Mucosa of rectum (tissue), 2 donors: ENCODE measurements at regions not wholly inside any gene's neighbourhood (a gene's known extent, or its start where the extent isn't known, plus 50 kb on each side); places are given as distances from the start of the nearest gene placed in this dataset.

ENCODE experiments used
- H3K27ac ChIP-seq, 2 donors: one replicate each; pipeline ENCODE4 v1.7.0; 2013; ENCODE audit warnings: inconsistent platforms in 2 of 2, low read depth in 2 of 2, low read length in 2 of 2
- H3K27me3 ChIP-seq, 2 donors: one replicate each; pipeline ENCODE4 v1.7.0; 2013; ENCODE audit warnings: low read length in 2 of 2; ENCODE audit not compliant: control insufficient read depth in 2 of 2, insufficient read depth in 2 of 2
- H3K36me3 ChIP-seq, 2 donors: one replicate each; pipeline ENCODE4 v1.7.0; 2013; ENCODE audit warnings: low read length in 2 of 2; ENCODE audit not compliant: control insufficient read depth in 2 of 2, insufficient read depth in 2 of 2
- H3K4me1 ChIP-seq, 2 donors: one replicate each; pipeline ENCODE4 v1.7.0; 2013; ENCODE audit warnings: low read length in 2 of 2, mild to moderate bottlenecking in 1 of 2; ENCODE audit not compliant: control insufficient read depth in 2 of 2, insufficient read depth in 2 of 2
- H3K4me3 ChIP-seq, 2 donors: one replicate each; pipeline ENCODE4 v1.7.0; 2013; ENCODE audit warnings: low read length in 2 of 2
- H3K9ac ChIP-seq, 2 donors: one replicate each; pipeline ENCODE4 v1.7.0; 2013; ENCODE audit warnings: low read length in 2 of 2, low read depth in 1 of 2, mild to moderate bottlenecking in 1 of 2
- H3K9me3 ChIP-seq, 2 donors: one replicate each; pipeline ENCODE4 v1.7.0; 2013; ENCODE audit warnings: low read length in 2 of 2; ENCODE audit not compliant: control insufficient read depth in 2 of 2
- donor health status: healthy.
- donor health status: Normal muscosa, but diverticular disease.

GRCh38 chr15:77825546-77825945 is 192.8 kb upstream of the LINGO1 start:
- H3K27ac ChIP-seq = no peak overlapping the region
- no peaks in the 10 kb centered on the region for H3K4me1 ChIP-seq
- peaks cover 14 to 15% of the 10 kb centered on the region in 2 donors for H3K27me3 ChIP-seq
- H3K9ac ChIP-seq = no peak overlapping the region
- H3K4me3 ChIP-seq = no peak overlapping the region
- no peaks in the 10 kb centered on the region for H3K9me3 ChIP-seq
- no peaks in the 10 kb centered on the region for H3K36me3 ChIP-seq

- no peak overlapping the region for H3K27ac ChIP-seq
Observed at GRCh38 chr15:77825252-77825542, 192.5 kb upstream of the LINGO1 start.

DNA sequence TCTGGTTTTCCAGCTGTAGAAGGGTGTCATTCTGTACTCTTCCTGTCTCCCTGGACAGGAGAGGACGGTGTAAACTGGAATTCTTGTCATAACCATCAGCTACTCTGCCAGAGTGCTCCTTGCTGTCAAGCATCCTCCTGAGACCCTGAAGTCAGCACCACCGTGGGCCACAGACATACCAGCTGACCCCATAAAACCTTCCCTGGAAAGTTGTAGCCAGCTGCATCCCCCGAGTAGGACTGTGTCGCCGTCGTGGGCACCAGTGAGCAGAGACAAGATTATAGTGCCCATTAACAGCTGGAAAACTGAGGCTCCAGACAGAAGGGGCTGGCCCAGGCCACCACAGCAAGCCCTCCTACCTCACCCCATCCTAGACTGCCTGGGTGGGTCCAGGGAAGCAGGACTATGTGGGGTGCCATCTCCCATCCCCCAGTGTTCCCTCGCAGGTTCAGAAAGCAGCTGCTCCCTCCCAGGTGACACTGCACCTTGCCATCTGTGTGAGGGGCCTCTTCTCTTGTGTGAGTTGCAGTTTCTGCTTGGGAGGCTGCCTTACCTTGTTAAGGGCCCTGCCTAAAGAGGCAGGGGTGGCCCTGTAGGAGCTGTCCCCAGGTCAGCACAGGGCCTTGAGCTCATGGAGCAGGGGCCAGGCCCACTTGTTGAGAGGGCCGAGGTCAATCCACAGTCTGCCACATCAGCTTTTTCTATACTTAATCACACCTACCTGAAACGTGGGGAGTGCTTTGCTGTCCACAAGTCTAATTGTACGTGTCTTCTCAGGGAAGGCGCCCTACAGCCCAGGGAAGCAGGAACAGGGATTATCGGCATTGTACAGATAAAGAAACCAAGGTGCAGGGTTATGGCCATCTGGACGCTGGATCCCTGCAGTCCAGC is 191.9 kb upstream of the LINGO1 start:
- Histone ChIP-seq H3K36me3 (no peaks in the 10 kb centered on the region), H3K4me3 (no peak overlapping the region), H3K27ac (no peak overlapping the region), H3K9me3 (no peaks in the 10 kb centered on the region), H3K27me3 (peaks cover 18 to 20% of the 10 kb centered on the region in 2 donors), H3K9ac (no peak overlapping the region), H3K4me1 (no peaks in the 10 kb centered on the region)

More at GRCh38 chr15:77825252-77825542, 192.5 kb upstream of the LINGO1 start:
- no peaks in the 10 kb centered on the region for H3K9me3 ChIP-seq
- H3K4me3 ChIP-seq = no peak overlapping the region
- H3K36me3 ChIP-seq = no peaks in the 10 kb centered on the region
- H3K4me1 ChIP-seq = no peaks in the 10 kb centered on the region
- H3K27me3 ChIP-seq = peaks cover 18% of the 10 kb centered on the region in 2 donors
- no peak overlapping the region for H3K9ac ChIP-seq

- Histone ChIP-seq H3K4me1 (no peaks in the 10 kb centered on the region), H3K27ac (no peak overlapping the region), H3K4me3 (no peak overlapping the region), H3K27me3 (peaks cover 20% of the 10 kb centered on the region in 2 donors), H3K36me3 (no peaks in the 10 kb centered on the region), H3K9me3 (no peaks in the 10 kb centered on the region), H3K9ac (no peak overlapping the region)
Observed at GRCh38 chr15:77823736-77824135, 191.0 kb upstream of the LINGO1 start.

- Histone ChIP-seq H3K36me3 (no peaks in the 10 kb centered on the region), H3K4me3 (no peak overlapping the region), H3K9ac (no peak overlapping the region), H3K4me1 (no peaks in the 10 kb centered on the region), H3K27ac (no peak overlapping the region), H3K9me3 (no peaks in the 10 kb centered on the region), H3K27me3 (peaks cover 28 to 29% of the 10 kb centered on the region in 2 donors)
Observed at GRCh38 chr15:77822631-77823230, 190.0 kb upstream of the LINGO1 start.

- H3K9ac ChIP-seq = no peak overlapping the region
- H3K36me3 ChIP-seq = no peaks in the 10 kb centered on the region
Observed at GRCh38 chr15:77821959-77822256, 189.2 kb upstream of the LINGO1 start.

GRCh38 chr15:77821188-77821958 is 188.7 kb upstream of the LINGO1 start:
- Histone ChIP-seq H3K4me1 (no peaks in the 10 kb centered on the region), H3K9me3 (no peaks in the 10 kb centered on the region), H3K27ac (no peak overlapping the region), H3K9ac (no peak overlapping the region), H3K36me3 (no peaks in the 10 kb centered on the region), H3K27me3 (peaks cover 34 to 35% of the 10 kb centered on the region in 2 donors), H3K4me3 (no peak overlapping the region)

More at GRCh38 chr15:77821959-77822256, 189.2 kb upstream of the LINGO1 start:
- H3K27ac ChIP-seq = no peak overlapping the region
- no peaks in the 10 kb centered on the region for H3K4me1 ChIP-seq
- no peaks in the 10 kb centered on the region for H3K9me3 ChIP-seq
- H3K4me3 ChIP-seq = no peak overlapping the region
- H3K27me3 ChIP-seq = peaks cover 34 to 35% of the 10 kb centered on the region in 2 donors

DNA sequence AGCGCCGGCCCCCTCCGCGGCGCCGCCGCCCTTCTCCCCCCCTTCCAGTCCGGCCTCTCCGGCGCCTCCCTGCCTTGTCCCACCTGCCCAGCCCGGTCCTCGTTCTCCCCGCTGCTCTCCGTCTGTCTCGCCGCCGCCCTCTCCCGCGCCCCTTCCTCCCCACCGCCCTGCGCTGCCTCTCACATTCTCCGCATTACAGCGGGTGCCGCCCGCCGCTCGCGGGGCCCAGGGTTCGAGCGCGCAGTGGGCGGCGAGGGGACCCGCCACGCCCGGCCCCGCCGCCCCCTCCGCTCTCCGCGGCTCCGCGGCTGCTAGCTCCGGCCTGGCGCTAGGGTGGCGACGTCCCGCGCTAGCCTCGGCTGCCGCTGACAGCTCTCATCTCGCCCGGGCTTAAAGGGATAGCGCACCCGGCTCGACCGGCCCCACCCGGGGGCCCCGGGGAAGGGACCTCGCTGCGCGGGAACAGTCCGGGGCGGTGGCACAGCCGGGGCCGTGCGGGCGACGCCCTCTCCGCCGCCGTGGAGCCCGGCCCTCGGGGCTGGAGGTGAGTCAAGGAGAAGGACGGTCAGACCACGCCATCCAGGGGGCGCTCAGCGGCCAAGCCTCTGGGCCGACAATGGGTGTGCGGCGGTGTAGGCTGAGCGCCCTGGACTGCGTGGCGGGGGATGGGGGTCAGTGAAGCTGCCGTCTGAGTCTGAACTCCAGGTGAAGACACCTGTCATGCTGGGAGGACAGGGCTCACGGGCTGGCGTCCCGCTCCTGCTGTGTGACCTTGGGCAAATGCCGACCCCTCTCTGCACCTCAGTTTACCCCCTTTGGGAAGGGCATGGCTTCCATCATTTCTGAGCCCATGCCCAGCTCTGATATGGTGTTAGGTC is 187.4 kb upstream of the LINGO1 start:
- no peak overlapping the region for H3K27ac ChIP-seq
- peaks cover 34 to 37% of the 10 kb centered on the region in 2 donors for H3K27me3 ChIP-seq
- no peaks in the 10 kb centered on the region for H3K9me3 ChIP-seq
- H3K36me3 ChIP-seq = no peaks in the 10 kb centered on the region
- no peaks in the 10 kb centered on the region for H3K4me1 ChIP-seq
- no peak overlapping the region for H3K4me3 ChIP-seq
- no peak overlapping the region for H3K9ac ChIP-seq

- Histone ChIP-seq H3K4me3 (peak overlapping the region; percentile 14 to 31), H3K9ac (no peak overlapping the region), H3K9me3 (no peaks in the 10 kb centered on the region), H3K27me3 (peaks cover 34 to 37% of the 10 kb centered on the region in 2 donors), H3K27ac (no peak overlapping the region), H3K36me3 (no peaks in the 10 kb centered on the region), H3K4me1 (no peaks in the 10 kb centered on the region)
Observed at GRCh38 chr15:77819048-77819850, 186.5 kb upstream of the LINGO1 start.
